Activated CD4-positive, alpha-beta memory T cell treated with anti-CD3 and anti-CD28 coated beads, Interleukin-2, amount 10 ng/mL, durations not matched to agents 7 days and 5 days (primary cell): ENCODE measurements at regions not wholly inside any gene's neighbourhood (a gene's known extent, or its start where the extent isn't known, plus 50 kb on each side); places are given as distances from the start of the nearest gene placed in this dataset.
"Not testable (repeated sequence)": the region's sequence is repeated elsewhere in the genome, so short reads cannot be mapped to it uniquely, and the experiment has no call there.

Experiments used
- CTCF ChIA-PET: fragments of 350-600 bp; sonication (Branson Sonifier 250); formaldehyde crosslinking; loops from one replicate; lab custom pipeline; 2021; ENCODE audit warnings: antibody characterized with exemption, inconsistent platforms; lab: Charles Lee
- POLR2A ChIA-PET: fragments of 350-600 bp; sonication (Branson Sonifier 250); formaldehyde crosslinking; loops from one replicate; lab custom pipeline; 2021; ENCODE audit warnings: antibody characterized with exemption; lab: Charles Lee
- DNase-seq: peaks from one replicate; pipeline ENCODE4 v3.0.0-alpha.2; 2020
- H3K27ac Mint-ChIP-seq: one replicate; pipeline ENCODE4 v1.8.0; 2021; ENCODE audit warnings: mild to moderate bottlenecking, mixed read lengths
- H3K27me3 Mint-ChIP-seq: one replicate; pipeline ENCODE4 v1.8.0; 2021; ENCODE audit warnings: mixed read lengths
- H3K36me3 Mint-ChIP-seq: one replicate; pipeline ENCODE4 v1.8.0; 2021; ENCODE audit warnings: low read depth, mixed read lengths
- H3K4me1 Mint-ChIP-seq: one replicate; pipeline ENCODE4 v1.8.0; 2021; ENCODE audit warnings: mixed read lengths
- H3K4me3 Mint-ChIP-seq: one replicate; pipeline ENCODE4 v1.8.0; 2021; ENCODE audit warnings: mild to moderate bottlenecking, mixed read lengths
- H3K9me3 Mint-ChIP-seq: one replicate; pipeline ENCODE4 v1.8.0; 2021; ENCODE audit warnings: mixed read lengths

DNA sequence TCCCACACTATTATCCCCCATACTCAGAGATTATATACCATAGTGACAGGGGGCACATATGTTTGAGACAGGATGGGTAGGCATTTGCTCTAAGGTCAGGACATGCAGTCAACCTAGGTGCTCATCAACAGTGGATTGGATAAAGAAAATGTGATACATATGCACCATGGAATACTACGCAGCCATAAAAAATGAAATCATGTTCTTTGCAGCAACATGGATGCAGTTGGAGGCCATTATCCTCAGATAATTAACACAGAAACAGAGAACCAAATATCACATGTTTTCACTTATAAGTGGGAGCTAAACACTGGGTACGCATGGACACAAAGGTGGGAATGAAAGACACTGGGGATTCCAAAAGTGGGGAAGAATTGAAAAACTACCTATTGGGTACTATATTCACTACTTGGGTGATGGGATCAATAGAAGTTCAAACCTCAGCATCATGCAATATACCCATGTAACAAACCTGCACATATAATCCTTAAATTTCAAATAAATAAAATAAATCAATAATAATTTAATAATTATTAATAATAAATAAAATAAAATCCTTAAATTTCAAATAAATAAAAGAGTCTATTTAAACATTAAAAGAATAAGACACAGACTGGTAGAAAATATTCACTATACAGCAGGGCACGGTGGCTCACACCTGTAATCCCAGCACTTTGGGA lies 160.1 kb upstream of the CNOT2 start:
- Mint-ChIP-seq H3K36me3 (no peaks in the 10 kb centered on the region), H3K4me3 (no peak overlapping the region)
- POLR2A ChIA-PET: no interaction called here

DNA sequence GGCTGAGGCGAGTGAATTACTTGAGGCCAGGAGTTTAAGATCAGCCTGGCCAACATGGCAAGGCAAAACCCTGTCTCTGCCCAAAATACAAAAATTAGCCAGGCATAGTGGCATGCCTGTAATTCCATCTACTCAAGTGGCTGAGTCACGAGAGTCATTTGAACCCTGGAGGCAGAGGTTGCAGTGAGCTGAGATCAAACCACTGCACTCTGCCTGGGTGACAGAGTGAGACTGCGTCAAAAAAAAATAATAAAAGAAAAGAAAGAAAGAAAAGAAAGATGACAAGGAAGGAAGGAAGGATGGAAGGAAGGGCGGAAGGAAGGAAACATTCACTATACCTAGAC lies 159.6 kb upstream of the CNOT2 start:
- DNase-seq: no peak
- H3K27ac Mint-ChIP-seq: no peak overlapping the region
- no peaks in the 10 kb centered on the region for H3K4me1 Mint-ChIP-seq
- peaks cover 2% of the 10 kb centered on the region for H3K9me3 Mint-ChIP-seq
- peaks cover 2% of the 10 kb centered on the region for H3K27me3 Mint-ChIP-seq
- no peaks in the 10 kb centered on the region for H3K36me3 Mint-ChIP-seq
- ChIA-PET CTCF (no interaction called here), POLR2A (no interaction called here)
- no peak overlapping the region for H3K4me3 Mint-ChIP-seq

More for the DNA sequence above, 160.1 kb upstream of the CNOT2 start:
- peaks cover 2% of the 10 kb centered on the region for H3K9me3 Mint-ChIP-seq
- no peaks in the 10 kb centered on the region for H3K4me1 Mint-ChIP-seq
- peaks cover 2% of the 10 kb centered on the region for H3K27me3 Mint-ChIP-seq
- H3K27ac Mint-ChIP-seq: no peak overlapping the region
- CTCF ChIA-PET: no interaction called here
- DNase-seq: no peak

DNA sequence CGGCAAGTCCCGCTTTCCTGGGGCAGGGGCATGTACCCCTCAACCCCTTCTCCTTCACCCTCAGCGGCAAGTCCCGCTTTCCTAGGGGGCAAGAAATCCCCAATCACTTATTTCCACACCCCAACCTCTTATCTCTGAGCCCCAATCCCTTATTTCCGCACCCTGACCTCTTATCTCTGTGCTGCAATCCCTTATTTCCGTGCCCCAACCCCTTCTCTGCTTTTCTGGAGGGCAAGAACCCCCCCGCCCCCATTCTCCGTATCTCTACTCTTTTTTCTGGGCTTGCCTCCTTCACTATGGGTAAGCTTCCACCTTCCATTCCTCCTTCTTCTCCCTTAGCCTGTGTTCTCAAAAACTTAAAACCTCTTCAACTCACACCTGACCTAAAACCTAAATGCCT lies 156.9 kb upstream of the CNOT2 start:
- POLR2A ChIA-PET, CTCF ChIA-PET, H3K4me3 Mint-ChIP-seq, H3K27me3 Mint-ChIP-seq, DNase-seq, H3K4me1 Mint-ChIP-seq, H3K36me3 Mint-ChIP-seq, H3K27ac Mint-ChIP-seq, H3K9me3 Mint-ChIP-seq: not testable (repeated sequence)

DNA sequence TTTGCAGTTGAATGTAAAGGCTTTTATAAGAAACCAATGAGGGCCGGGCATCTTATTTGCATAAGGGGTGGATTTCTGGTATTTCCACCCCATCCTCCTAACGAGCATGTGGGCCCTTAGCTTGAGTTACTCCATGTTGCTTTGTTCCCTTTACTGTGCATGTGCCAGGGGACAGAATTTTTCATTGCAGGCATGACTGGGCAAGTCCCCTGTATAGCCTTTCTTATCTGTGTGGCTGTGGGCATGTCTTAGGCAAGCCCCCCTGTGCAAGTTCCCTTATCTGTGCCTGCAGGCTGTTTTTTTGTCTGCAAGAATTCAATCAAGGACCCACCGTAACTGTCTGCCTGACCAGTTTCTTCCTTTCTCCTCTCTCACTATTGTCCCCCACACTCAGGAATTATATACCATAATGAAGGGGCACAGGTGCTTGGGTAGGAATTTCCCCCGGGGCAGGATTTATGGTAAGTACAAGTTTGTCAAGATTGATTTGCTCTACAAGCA lies 152.2 kb upstream of the CNOT2 start:
- ChIA-PET POLR2A (no interaction called here), CTCF (no interaction called here)
- Mint-ChIP-seq H3K4me1 (no peaks in the 10 kb centered on the region), H3K36me3 (no peaks in the 10 kb centered on the region), H3K27ac (no peak overlapping the region), H3K9me3 (peaks cover 2% of the 10 kb centered on the region), H3K4me3 (no peak overlapping the region), H3K27me3 (no peaks in the 10 kb centered on the region)
- DNase-seq: no peak

DNA sequence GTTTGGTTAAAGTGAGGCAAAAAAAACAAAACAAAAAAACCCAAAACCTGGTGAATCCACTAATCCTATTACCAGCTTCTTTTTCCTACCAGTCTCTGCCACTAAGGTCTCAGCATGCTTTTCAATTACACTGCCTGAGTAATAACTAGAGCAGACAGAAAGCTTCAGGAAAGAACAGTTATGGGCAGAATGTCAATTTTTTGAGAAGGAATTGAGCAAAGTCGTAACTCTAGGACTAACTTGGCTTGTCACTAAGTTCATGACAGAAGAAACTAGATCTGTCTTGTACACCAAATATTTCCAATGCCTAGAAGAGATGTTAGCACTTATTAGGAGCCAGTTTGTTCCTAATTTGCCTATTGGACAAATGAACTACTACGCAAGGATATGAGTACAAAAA lies 148.8 kb upstream of the CNOT2 start:
- DNase-seq: no peak
- POLR2A ChIA-PET: no interaction called here
- Mint-ChIP-seq H3K27me3 (no peaks in the 10 kb centered on the region), H3K36me3 (no peaks in the 10 kb centered on the region), H3K4me1 (no peaks in the 10 kb centered on the region), H3K9me3 (no peaks in the 10 kb centered on the region), H3K4me3 (no peak overlapping the region), H3K27ac (no peak overlapping the region)
- CTCF ChIA-PET: no interaction called here

DNA sequence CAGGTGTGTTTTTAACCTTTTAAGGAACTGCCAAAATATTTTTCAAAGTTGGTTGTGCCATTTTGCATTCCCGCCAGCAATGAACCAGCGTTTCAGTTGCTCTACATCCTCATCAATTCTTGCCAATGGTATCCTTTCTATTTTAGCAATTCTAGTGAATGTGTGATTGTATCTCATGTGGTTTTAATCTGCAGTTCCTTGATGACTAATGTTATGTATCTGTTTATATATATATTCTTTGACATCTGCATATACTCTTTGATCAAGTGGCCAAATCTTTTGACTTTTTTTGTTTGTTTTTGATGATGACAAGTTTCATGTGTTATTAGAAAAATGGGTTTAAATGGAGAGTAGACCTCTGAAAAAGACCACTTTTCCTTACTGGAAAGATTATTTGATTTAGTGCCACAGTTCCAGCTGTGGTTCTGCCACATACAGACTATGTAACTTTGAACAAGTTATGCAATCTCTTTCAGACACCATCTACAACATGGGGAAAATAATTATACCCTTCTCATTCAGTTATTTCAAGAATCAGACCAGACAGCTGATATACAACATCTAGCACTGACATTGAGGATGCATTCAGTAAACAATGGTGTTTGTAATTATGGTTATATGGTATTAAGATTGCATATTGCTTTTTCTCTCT lies 146.3 kb upstream of the CNOT2 start:
- DNase-seq: no peak
- Mint-ChIP-seq H3K4me1 (no peaks in the 10 kb centered on the region), H3K4me3 (no peak overlapping the region), H3K27me3 (no peaks in the 10 kb centered on the region), H3K9me3 (no peaks in the 10 kb centered on the region), H3K27ac (no peak overlapping the region), H3K36me3 (no peaks in the 10 kb centered on the region)
- ChIA-PET CTCF (no interaction called here), POLR2A (no interaction called here)

DNA sequence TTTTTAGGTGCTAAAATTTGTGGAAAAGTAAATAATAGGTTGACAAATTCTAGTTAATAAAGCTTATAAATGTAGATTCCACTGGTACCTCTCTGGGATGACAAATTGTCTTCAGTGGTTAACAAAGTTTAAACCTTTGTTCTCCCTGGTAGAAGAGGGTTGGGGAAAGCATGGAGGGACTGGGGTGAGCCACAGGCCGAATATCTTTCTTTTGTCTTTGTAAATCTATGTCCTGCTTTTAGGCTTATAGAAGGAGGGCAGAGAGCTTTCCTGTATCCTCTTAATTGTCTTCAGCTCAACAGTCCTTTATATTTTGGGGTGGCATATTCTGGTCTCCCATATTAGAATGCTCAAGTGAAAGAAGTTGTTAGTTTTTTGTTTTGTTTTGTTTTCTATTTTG lies 142.2 kb upstream of the CNOT2 start:
- Mint-ChIP-seq H3K4me1 (no peaks in the 10 kb centered on the region), H3K4me3 (no peak overlapping the region), H3K9me3 (no peaks in the 10 kb centered on the region), H3K27me3 (no peaks in the 10 kb centered on the region), H3K27ac (no peak overlapping the region), H3K36me3 (no peaks in the 10 kb centered on the region)
- ChIA-PET CTCF (interaction anchor here (0.6 kb wide), 1 partner anchor 535 kb away, joined by 3 read pairs; no protein-coding TSS in a partner anchor), POLR2A (no interaction called here)
- DNase-seq: no peak

DNA sequence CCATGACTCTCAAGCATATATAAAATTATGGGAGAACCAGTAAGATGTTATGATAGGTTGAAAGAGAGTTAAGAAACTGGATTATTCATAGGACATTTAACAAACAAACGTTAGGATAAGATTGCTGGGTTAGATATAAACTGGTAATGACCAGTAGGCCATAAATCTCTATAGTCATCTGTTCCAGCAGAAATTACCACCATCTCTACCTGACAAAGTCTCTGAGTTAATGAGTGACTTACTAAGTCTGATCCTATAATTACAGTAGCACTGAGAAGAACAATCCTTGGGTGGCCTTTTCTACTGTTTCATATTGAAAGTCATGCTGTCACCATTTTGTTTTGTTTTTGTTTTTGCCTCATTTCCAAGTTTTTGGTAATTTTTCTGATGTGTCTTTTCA lies 136.9 kb upstream of the CNOT2 start:
- Mint-ChIP-seq H3K36me3 (no peaks in the 10 kb centered on the region), H3K4me3 (no peak overlapping the region)
- POLR2A ChIA-PET: no interaction called here

DNA sequence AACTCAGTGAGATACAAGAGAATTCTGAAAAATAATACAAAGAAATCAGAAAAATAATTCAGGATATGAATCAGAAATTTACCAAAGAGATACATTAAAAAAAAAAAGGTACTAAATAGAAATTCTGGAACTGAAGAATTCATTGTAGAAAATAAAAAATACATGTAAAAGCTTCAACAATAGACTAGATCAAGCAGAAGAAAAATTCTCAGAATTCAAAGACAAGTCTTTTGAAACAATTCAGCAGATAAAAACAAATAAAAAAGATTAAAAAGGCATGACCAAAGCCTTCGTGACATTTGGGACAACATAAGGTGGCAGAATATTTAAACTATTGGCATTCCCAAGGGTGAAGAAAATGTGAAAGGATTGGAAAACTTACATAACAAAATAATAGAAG lies 133.1 kb upstream of the CNOT2 start:
- peaks cover 12% of the 10 kb centered on the region for H3K9me3 Mint-ChIP-seq
- CTCF ChIA-PET: no interaction called here

More for the DNA sequence above, 136.9 kb upstream of the CNOT2 start:
- Mint-ChIP-seq H3K9me3 (peaks cover 10% of the 10 kb centered on the region), H3K27me3 (peaks cover 1% of the 10 kb centered on the region), H3K4me1 (no peaks in the 10 kb centered on the region), H3K27ac (no peak overlapping the region)
- CTCF ChIA-PET: no interaction called here
- DNase-seq: no peak

DNA sequence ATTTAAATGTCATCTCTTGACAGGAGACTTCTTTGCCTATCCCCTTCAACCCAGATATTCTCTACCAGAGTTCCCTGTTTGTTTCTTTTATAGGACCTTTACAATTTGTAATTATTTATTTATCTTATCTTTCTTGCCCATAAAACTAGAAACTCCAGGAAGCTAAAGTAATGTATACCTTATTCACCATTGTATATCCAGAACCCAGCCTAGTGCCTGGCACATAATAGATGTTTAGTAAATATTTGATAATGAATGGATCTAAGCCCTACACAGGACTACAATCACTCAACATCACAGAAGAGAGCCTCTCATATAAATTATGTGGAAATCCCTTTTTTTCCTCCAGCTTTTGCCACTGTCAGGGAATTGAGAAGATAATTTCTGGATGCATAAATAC lies 125.6 kb upstream of the CNOT2 start:
- no peaks in the 10 kb centered on the region for H3K9me3 Mint-ChIP-seq
- no peaks in the 10 kb centered on the region for H3K36me3 Mint-ChIP-seq
- H3K4me1 Mint-ChIP-seq: no peaks in the 10 kb centered on the region
- DNase-seq: no peak
- H3K4me3 Mint-ChIP-seq: no peak overlapping the region
- ChIA-PET POLR2A (no interaction called here), CTCF (no interaction called here)
- H3K27me3 Mint-ChIP-seq: peaks cover 3% of the 10 kb centered on the region
- no peak overlapping the region for H3K27ac Mint-ChIP-seq

More for the DNA sequence above, 133.1 kb upstream of the CNOT2 start:
- Mint-ChIP-seq H3K4me1 (no peaks in the 10 kb centered on the region), H3K27me3 (peaks cover 4% of the 10 kb centered on the region), H3K36me3 (no peaks in the 10 kb centered on the region), H3K27ac (no peak overlapping the region), H3K4me3 (no peak overlapping the region)
- POLR2A ChIA-PET: no interaction called here
- DNase-seq: no peak

DNA sequence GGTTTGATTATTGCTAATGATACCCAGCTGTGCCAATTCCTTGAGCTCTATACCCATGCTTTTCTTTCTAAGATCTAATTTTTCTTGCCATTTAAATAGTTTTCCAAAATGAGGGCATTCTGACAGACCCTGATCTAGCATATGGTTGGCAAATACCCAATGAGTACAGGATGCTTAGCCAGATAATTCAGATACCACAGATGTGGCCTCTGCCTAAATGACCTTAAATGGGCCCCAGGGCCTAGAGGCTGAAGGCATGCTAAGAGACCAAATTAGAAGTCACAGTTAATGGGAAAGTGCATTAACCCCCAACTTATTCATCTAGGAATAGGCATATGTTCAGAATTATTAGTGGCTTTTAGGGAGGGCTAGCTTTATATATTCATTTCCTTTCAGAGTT lies 122.3 kb upstream of the CNOT2 start:
- Mint-ChIP-seq H3K27me3 (no peaks in the 10 kb centered on the region), H3K27ac (no peak overlapping the region), H3K36me3 (no peaks in the 10 kb centered on the region), H3K9me3 (no peaks in the 10 kb centered on the region), H3K4me3 (no peak overlapping the region), H3K4me1 (no peaks in the 10 kb centered on the region)
- POLR2A ChIA-PET: no interaction called here
- CTCF ChIA-PET: no interaction called here
- no peak for DNase-seq

DNA sequence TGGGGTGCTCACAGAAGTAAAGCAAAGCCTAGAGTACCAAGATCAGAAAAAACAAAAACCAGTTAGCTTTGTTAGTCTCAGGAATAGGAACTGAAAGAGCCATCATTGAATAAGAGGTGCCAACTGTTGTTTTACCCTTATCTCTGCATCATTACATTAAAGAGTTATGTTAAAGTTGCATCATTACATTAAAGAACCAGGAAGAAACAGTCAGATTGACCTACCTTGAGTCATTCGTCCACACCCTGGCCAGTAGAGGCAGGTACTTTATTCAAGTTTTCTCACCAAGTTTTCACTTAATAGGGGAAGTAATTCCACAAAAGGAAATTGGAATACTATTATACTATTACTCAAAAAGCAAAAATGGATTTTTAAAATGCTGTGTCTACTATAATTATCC lies 121.7 kb upstream of the CNOT2 start:
- H3K4me1 Mint-ChIP-seq: no peaks in the 10 kb centered on the region
- ChIA-PET POLR2A (no interaction called here), CTCF (no interaction called here)
- DNase-seq: no peak
- no peaks in the 10 kb centered on the region for H3K36me3 Mint-ChIP-seq
- no peak overlapping the region for H3K27ac Mint-ChIP-seq
- no peaks in the 10 kb centered on the region for H3K9me3 Mint-ChIP-seq
- no peak overlapping the region for H3K4me3 Mint-ChIP-seq
- no peaks in the 10 kb centered on the region for H3K27me3 Mint-ChIP-seq

DNA sequence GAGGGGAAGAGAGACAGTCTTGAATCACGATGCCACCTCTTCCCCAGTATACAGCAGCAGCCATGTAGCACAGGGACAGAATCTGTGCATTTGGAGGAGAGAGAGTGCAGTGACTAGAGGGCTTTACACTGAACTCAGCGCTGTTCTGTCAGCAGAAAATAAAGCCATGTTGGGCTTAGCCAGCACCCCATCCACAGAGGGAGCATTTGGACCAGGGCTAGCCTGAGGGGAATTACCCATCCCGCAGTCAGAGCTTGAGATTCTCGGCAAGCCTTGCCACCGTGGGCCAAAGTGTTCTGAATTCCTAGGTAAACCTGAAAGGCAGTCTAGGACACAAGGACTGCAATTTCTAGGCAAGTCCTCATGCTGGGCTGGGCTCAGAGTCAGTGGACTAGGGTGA lies 120.4 kb upstream of the CNOT2 start:
- Mint-ChIP-seq H3K27me3 (no peaks in the 10 kb centered on the region), H3K27ac (no peak overlapping the region), H3K9me3 (no peaks in the 10 kb centered on the region), H3K4me3 (no peak overlapping the region), H3K36me3 (no peaks in the 10 kb centered on the region), H3K4me1 (no peaks in the 10 kb centered on the region)
- DNase-seq: no peak
- ChIA-PET CTCF (no interaction called here), POLR2A (no interaction called here)

DNA sequence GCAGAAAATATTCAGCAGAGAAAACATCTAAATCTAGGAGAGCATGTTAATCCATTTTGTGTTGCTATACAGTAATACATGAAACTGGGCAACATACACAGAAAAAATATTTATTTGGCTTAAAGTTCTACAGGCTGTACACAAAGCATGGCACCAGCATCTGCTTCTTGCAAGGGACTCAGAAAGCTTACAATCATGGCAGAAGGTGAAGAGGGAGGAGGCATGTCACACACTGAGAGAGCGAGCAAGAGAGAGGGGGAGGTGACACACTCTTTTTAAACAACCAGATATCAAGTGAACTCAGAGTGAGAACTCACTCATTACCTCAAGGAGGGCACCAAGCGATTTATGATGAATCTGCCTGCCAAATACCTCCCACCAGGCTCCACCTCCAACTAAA lies 94.2 kb upstream of the CNOT2 start:
- Mint-ChIP-seq H3K4me1 (no peaks in the 10 kb centered on the region), H3K27me3 (peaks cover 6% of the 10 kb centered on the region), H3K4me3 (no peak overlapping the region), H3K27ac (no peak overlapping the region), H3K9me3 (no peaks in the 10 kb centered on the region), H3K36me3 (no peaks in the 10 kb centered on the region)
- POLR2A ChIA-PET: no interaction called here
- DNase-seq: no peak
- CTCF ChIA-PET: no interaction called here
